NT2/D1 (cell line): ENCODE measurements at regions not wholly inside any gene's neighbourhood (a gene's known extent, or its start where the extent isn't known, plus 50 kb on each side); places are given as distances from the start of the nearest gene placed in this dataset.

Experiments
- DNase-seq: peaks from one replicate; pipeline ENCODE4 v3.0.0-alpha.2; 2011; ENCODE audit warnings: low read depth, low spot score
- H3K27me3 ChIP-seq: 2 replicates; pipeline ENCODE4 v1.6.0; 2011; ENCODE audit warnings: mild to moderate bottlenecking; ENCODE audit not compliant: insufficient read length, insufficient read depth
- H3K36me3 ChIP-seq: 2 replicates; pipeline ENCODE4 v1.6.1; 2011; ENCODE audit warnings: mild to moderate bottlenecking, low read length, mixed read lengths; ENCODE audit not compliant: insufficient read depth, insufficient read length
- H3K4me1 ChIP-seq: 2 replicates; pipeline ENCODE4 v1.5.1; 2011; ENCODE audit not compliant: insufficient read depth, insufficient read length
- H3K4me3 ChIP-seq: 2 replicates; pipeline ENCODE4 v1.5.1; 2011; ENCODE audit warnings: low read depth; ENCODE audit not compliant: insufficient read length
- H3K9ac ChIP-seq: 2 replicates; pipeline ENCODE4 v1.6.0; 2011; ENCODE audit warnings: low read depth; ENCODE audit not compliant: insufficient read length
- H3K9me3 ChIP-seq: 2 replicates; pipeline ENCODE4 v1.5.1; 2011; ENCODE audit warnings: mild to moderate bottlenecking, low read length; ENCODE audit not compliant: insufficient read depth
- SUZ12 ChIP-seq: IDR thresholded peaks from 2 replicates; pipeline ENCODE4 v1.6.1; 2011; ENCODE audit not compliant: insufficient read length, insufficient read depth; ENCODE audit errors: extremely low read depth
- YY1 ChIP-seq: IDR thresholded peaks from 2 replicates; pipeline ENCODE4 v1.6.1; 2011; ENCODE audit not compliant: insufficient read length, insufficient read depth
- ZNF274 ChIP-seq: IDR thresholded peaks from 2 replicates; pipeline ENCODE4 v1.6.1; 2011; ENCODE audit warnings: mild to moderate bottlenecking, low read depth, low read length

DNA sequence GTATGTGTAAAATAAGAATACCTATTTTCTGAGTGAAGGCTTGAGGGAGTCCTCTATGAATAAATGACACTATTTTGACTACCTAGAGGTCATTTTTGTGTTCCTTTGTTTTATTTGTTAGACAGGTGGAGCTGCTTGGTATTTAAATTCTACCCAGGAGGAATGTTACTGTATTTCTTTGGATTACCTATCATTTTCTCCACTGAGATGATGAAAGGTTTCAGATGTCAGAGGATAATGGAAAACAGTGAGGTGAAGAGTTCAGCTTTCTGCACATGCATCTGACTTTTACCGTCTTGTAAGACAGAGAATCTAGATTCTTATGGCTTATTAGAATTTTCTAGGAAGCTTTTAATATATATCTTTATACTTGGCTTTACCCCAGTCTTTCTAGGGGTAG lies 689.8 kb upstream of the NXPH2 start:
- Histone ChIP-seq H3K9me3 (no peaks in the 10 kb centered on the region), H3K9ac (no peak overlapping the region), H3K4me3 (no peak overlapping the region), H3K36me3 (no peaks in the 10 kb centered on the region), H3K4me1 (no peaks in the 10 kb centered on the region), H3K27me3 (no peaks in the 10 kb centered on the region)
- no peak for DNase-seq
- TF ChIP-seq YY1 (no peak), SUZ12 (no peak), ZNF274 (no peak)

DNA sequence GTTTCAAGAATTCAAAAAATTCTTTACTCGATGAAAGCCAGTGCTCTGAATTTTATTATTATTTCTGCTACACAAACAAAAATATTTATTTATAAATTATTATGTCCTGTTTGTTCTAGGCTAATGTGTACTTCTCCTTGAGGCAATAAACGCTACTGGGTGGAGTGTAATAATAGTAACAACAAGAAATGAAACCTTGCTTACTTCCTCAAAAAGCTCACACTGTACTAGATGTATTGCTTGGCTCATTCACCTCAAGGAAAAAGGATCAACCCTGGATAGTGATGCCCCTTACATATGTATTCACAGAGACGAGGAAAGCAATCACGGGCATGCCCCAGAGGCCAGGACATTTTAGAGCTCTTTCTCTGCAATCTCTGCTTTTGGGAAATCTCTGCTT lies 685.6 kb upstream of the NXPH2 start:
- DNase-seq = no peak
- no peaks in the 10 kb centered on the region for H3K4me1 ChIP-seq
- H3K9me3 ChIP-seq = no peaks in the 10 kb centered on the region
- no peak overlapping the region for H3K4me3 ChIP-seq
- H3K27me3 ChIP-seq = no peaks in the 10 kb centered on the region
- no peak overlapping the region for H3K9ac ChIP-seq
- no peaks in the 10 kb centered on the region for H3K36me3 ChIP-seq
- TF ChIP-seq ZNF274 (no peak), YY1 (no peak), SUZ12 (no peak)

DNA sequence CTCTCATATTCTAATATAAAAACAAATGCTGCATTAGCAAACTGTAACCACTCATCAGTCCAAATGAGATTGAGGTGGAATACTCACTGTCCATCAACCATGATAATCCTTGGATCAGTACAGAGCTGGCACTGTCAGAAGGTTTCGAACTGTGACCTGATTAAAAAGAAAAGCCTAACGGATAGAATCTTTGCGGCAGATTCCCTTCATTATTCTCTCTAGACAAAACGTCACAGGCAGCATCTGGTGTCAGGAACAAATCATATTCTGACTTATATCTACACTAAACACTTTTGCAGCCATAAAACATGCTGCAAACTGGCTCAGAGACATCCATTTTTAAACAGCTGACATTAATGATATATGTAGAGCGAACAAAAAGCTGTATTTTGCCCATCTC lies 677.7 kb upstream of the NXPH2 start:
- no peaks in the 10 kb centered on the region for H3K4me1 ChIP-seq
- no peak for TF ChIP-seq YY1
- H3K27me3 ChIP-seq = no peaks in the 10 kb centered on the region
- no peak for DNase-seq
- H3K9ac ChIP-seq = no peak overlapping the region
- H3K4me3 ChIP-seq = no peak overlapping the region
- no peaks in the 10 kb centered on the region for H3K9me3 ChIP-seq
- H3K36me3 ChIP-seq = no peaks in the 10 kb centered on the region

DNA sequence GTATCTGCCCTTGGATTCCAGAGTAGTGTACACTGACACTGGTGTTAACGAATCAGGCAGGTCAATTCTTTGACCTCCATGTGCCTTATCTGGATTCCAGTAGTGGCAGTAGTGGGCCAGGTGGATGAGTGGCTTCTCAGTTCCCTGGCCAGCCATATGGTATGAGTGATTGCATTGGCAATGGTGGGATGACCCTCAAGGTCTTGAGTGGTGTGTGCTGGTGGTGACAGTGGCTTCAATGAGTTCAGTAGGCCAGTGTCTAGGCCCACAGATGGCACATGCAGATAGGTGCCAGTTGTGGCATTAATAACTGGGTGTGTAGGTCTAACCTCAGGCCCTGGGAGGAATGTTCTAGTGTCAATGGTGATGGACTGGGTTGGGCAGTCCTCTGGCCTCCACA lies 674.1 kb upstream of the NXPH2 start:
- no peak for DNase-seq
- no peaks in the 10 kb centered on the region for H3K36me3 ChIP-seq
- no peaks in the 10 kb centered on the region for H3K9me3 ChIP-seq
- H3K4me3 ChIP-seq = no peak overlapping the region
- TF ChIP-seq SUZ12 = no peak
- no peak for TF ChIP-seq ZNF274
- no peak for TF ChIP-seq YY1
- H3K27me3 ChIP-seq = no peaks in the 10 kb centered on the region
- no peak overlapping the region for H3K9ac ChIP-seq
- H3K4me1 ChIP-seq = no peaks in the 10 kb centered on the region

DNA sequence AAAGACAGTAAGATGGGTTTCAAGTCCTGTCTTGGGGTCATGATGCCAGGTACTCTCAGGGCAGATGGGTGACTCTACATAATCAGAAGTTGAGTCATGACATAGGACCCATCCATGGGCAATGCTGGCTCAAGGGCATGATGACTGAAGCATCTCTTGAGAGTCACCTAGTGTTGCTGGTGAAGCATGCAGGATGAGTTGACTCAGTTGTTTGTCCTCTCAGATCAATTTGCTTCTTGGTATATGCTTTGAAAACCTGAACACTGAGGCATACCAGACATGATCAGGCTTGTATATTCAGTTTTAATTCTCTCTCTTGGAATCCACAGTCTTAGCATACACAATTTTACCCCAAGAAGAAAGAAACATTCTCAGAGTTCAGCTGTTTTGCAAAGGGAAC lies 658.9 kb upstream of the NXPH2 start:
- Histone ChIP-seq H3K4me3 (no peak overlapping the region), H3K9ac (no peak overlapping the region), H3K36me3 (no peaks in the 10 kb centered on the region), H3K9me3 (no peaks in the 10 kb centered on the region), H3K27me3 (no peaks in the 10 kb centered on the region), H3K4me1 (no peaks in the 10 kb centered on the region)
- TF ChIP-seq ZNF274 = no peak
- TF ChIP-seq YY1 = no peak
- TF ChIP-seq SUZ12 = no peak
- no peak for DNase-seq

DNA sequence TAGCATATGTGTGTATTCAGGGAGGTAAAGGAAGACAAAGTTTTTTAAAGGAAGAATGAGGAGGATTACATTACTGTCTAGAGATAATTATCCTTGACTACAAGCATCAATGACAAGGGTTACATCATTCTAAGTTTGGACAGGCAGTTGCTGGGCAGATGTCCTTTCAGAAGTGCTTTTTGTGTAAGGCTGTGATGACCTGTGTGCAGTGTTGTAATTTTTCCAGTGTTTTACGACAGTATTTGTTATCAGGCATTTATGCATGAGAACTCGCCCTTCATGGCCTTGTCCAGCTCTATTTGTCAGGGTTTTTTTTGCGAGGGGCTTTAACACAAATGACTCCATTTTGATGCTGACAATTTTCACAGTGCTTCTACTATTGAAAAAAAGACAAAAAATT lies 658.3 kb upstream of the NXPH2 start:
- no peak overlapping the region for H3K9ac ChIP-seq

DNA sequence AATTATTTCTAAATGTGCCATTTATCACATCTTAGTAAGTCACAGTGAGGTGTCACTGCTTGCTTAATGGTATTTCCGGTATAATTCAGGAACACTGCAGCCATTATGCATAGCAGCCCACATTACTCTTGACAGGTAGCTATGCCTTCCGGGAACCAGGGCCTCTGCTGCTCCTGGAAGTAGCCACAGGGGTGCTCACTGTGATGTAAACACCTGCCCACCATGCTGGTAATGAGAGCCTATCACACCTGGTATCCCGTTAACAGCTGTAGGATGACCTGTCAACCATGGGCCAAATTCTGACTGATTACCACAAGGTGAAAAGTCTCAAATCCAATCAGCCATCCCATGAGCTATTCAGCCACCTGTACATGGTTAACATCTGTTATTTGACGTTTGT lies 647.0 kb upstream of the NXPH2 start:
- Histone ChIP-seq H3K27me3 (no peaks in the 10 kb centered on the region), H3K9me3 (no peaks in the 10 kb centered on the region), H3K9ac (no peak overlapping the region), H3K4me1 (no peaks in the 10 kb centered on the region), H3K4me3 (no peak overlapping the region), H3K36me3 (no peaks in the 10 kb centered on the region)
- TF ChIP-seq ZNF274 (no peak), YY1 (no peak), SUZ12 (no peak)
- no peak for DNase-seq

More for the DNA sequence above, 658.3 kb upstream of the NXPH2 start:
- no peaks in the 10 kb centered on the region for H3K9me3 ChIP-seq
- DNase-seq = no peak
- H3K4me1 ChIP-seq = no peaks in the 10 kb centered on the region
- H3K36me3 ChIP-seq = no peaks in the 10 kb centered on the region
- H3K27me3 ChIP-seq = no peaks in the 10 kb centered on the region
- no peak overlapping the region for H3K4me3 ChIP-seq
- no peak for TF ChIP-seq YY1
- no peak for TF ChIP-seq SUZ12

DNA sequence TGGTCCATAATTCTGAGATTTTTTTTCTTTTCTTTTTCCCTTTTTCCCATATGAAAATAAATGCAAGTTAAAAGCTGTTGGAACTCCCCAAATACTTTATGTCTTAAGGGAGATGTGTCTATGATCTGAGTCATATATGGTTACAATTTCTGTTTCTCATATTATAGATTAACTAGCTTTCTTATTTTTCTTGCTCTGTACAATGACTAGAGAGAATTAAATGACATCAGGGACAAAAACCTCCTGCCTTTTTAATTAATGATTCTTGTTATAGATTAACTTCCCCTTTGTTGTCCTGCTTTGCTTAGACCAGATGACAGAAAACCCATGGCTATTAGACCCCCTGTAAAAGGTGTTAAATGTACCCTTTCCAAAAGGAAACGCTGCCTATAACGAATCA lies 643.9 kb upstream of the NXPH2 start:
- DNase-seq = no peak
- no peak overlapping the region for H3K9ac ChIP-seq
- TF ChIP-seq SUZ12 (no peak), ZNF274 (no peak), YY1 (no peak)
- no peaks in the 10 kb centered on the region for H3K36me3 ChIP-seq
- no peaks in the 10 kb centered on the region for H3K4me1 ChIP-seq
- no peaks in the 10 kb centered on the region for H3K9me3 ChIP-seq
- H3K4me3 ChIP-seq = no peak overlapping the region
- no peaks in the 10 kb centered on the region for H3K27me3 ChIP-seq
